Head of caudate nucleus (tissue), 42 donors: ENCODE measurements at regions not wholly inside any gene's neighbourhood (a gene's known extent, or its start where the extent isn't known, plus 50 kb on each side); places are given as distances from the start of the nearest gene placed in this dataset.

Experiments used
- DNase-seq, 42 donors: peaks; one replicate each; pipeline versions ENCODE4 v3.0.0 to v3.0.0-alpha.2; 2020 to 2021; ENCODE audit warnings: mixed read lengths in 7 of 42
- intact Hi-C: fragments of 100-400 bp; cut with DNase I; formaldehyde crosslinking; loops from one replicate; pipeline ENCODE4 v1.15.0; 2022

GRCh38 chr20:19960745-19961144 is 56.4 kb upstream of the NAA20 start:
- intact Hi-C loops: no loop called here
- no peak for DNase-seq

GRCh38 chr20:19961293-19961692 is 55.9 kb upstream of the NAA20 start:
- DNase-seq: no peak
- intact Hi-C loops: no loop called here

- DNase-seq: no peak
- intact Hi-C loops: no loop called here
These were observed 54.2 kb upstream of the NAA20 start for GRCh38 chr20:19962958-19963357.

GRCh38 chr20:19964289-19965265 is 52.6 kb upstream of the NAA20 start:
- DNase-seq: peak in 4 of 42 donors; percentile 32 to 56 (median 45)
- intact Hi-C loops: no loop called here

- DNase-seq: no peak
- intact Hi-C loops: no loop called here
These were observed 50.3 kb upstream of the NAA20 start for GRCh38 chr20:19966840-19967239.
